ENCODE measurements at regions not wholly inside any gene's neighbourhood (a gene's known extent, or its start where the extent isn't known, plus 50 kb on each side); places are given as distances from the start of the nearest gene placed in this dataset.

GRCh38 chr5:135162661-135163265 is 128.7 kb upstream of the PITX1 start:
- ATAC-seq: no peak

More at GRCh38 chr5:135162661-135163265, 128.7 kb upstream of the PITX1 start:
- Histone ChIP-seq H3K4me2 (ENCODE audit: control insufficient read depth, insufficient read depth) (no peak overlapping the region), H3K36me3 (ENCODE audit: control insufficient read depth in 2 of 2, insufficient read depth in 2 of 2, low read length in 1 of 2) (no peaks in the 10 kb centered on the region), H4K20me1 (ENCODE audit: control insufficient read depth, insufficient read depth) (no peaks in the 10 kb centered on the region), H3K79me2 (ENCODE audit: control insufficient read depth, insufficient read depth, low read length) (no peaks in the 10 kb centered on the region), H3K27me3 (replicated peaks in 1 of 2; ENCODE audit: control insufficient read depth in 2 of 2, insufficient read depth in 2 of 2, low read length in 1 of 2) (no peaks in the 10 kb centered on the region), H3K4me3 (no peak overlapping the region), H3K9me3 (replicated peaks; ENCODE audit: control insufficient read depth, insufficient read depth, low read length) (no peaks in the 10 kb centered on the region; the same call in 2 of the 3 replicates), H3K9ac (ENCODE audit: control insufficient read depth, insufficient read depth, low read length) (no peak overlapping the region), H3K27ac (ENCODE audit: control insufficient read depth, insufficient read depth) (no peak overlapping the region), H2AFZ (ENCODE audit: control insufficient read depth, low read depth, low read length) (no peak overlapping the region), H3K4me1 (ENCODE audit: control insufficient read depth, insufficient read depth, low read length) (no peaks in the 10 kb centered on the region)
- ChIA-PET SMC1A (ENCODE audit: uncharacterized antibody, unreplicated experiment) (interaction anchor here (0.6 kb wide), 1 partner anchor 771 kb away, joined by 3 read pairs; no protein-coding TSS in a partner anchor), RAD21 (ENCODE audit: unreplicated experiment) (no interaction called here), POLR2A (no interaction called here), CTCF (no interaction called here)
- intact Hi-C loops (cut with micrococcal nuclease; ENCODE audit: unreplicated experiment): no loop called here
- FAIRE-seq (no peak), DNase-seq (ENCODE audit: low read depth, low spot score) (no peak)
- 35% methylated on average over 9 of the region's 9 CpGs for WGBS (ENCODE audit: insufficient coverage, insufficient replicate concordance, low lambda C conversion rate, missing lambda C conversion rate)
- in situ Hi-C loops (cut with MboI): no loop called here
- BruUV-seq (replicated peaks): no TSS peak
- TF ChIP-seq NR2C1 (IDR thresholded peaks at IDR 0.05) (no peak), MXI1 (IDR thresholded peaks at IDR 0.05; ENCODE audit: low read depth, low read length) (no peak), E2F8 (IDR thresholded peaks at IDR 0.05; ENCODE audit: low read depth, partially characterized antibody) (no peak), BCL3 (IDR thresholded peaks at IDR 0.05; ENCODE audit: borderline replicate concordance, insufficient read depth, low read depth, low read length, poor library complexity, severe bottlenecking) (no peak), CBX3 (IDR thresholded peaks at IDR 0.05; ENCODE audit: borderline replicate concordance, low read depth) (no peak)
